GM19351 (cell line): ENCODE measurements at regions not wholly inside any gene's neighbourhood (a gene's known extent, or its start where the extent isn't known, plus 50 kb on each side); places are given as distances from the start of the nearest gene placed in this dataset.
A peak's percentile ranks its signal among the peaks of the same experiment; 100 is the strongest.
"Not testable (repeated sequence)": the region's sequence is repeated elsewhere in the genome, so short reads cannot be mapped to it uniquely, and the experiment has no call there.

ENCODE experiments used
- ATAC-seq: cut with Tn5 transposase; IDR thresholded peaks from one replicate; pipeline ENCODE4 v1.9.1; 2021; ENCODE audit warnings: mild to moderate bottlenecking, moderate library complexity; ENCODE audit not compliant: unreplicated experiment

- ATAC-seq, result no peak
These were observed 127.8 kb upstream of the FMN2 start for GRCh38 chr1:239963856-239964255.

- ATAC-seq, result peak; percentile 95
These were observed 115.3 kb upstream of the FMN2 start for GRCh38 chr1:239976130-239976968.

- no peak for ATAC-seq
These were observed 114.3 kb upstream of the FMN2 start for GRCh38 chr1:239977416-239977815.

GRCh38 chr1:239979456-239979855 lies 112.2 kb upstream of the FMN2 start:
- ATAC-seq, result no peak

- ATAC-seq, result no peak
These were observed 108.9 kb upstream of the FMN2 start for GRCh38 chr1:239982762-239983161.

GRCh38 chr1:239985044-239985443 lies 106.6 kb upstream of the FMN2 start:
- no peak for ATAC-seq

- ATAC-seq, result no peak
These were observed 104.5 kb upstream of the FMN2 start for GRCh38 chr1:239987103-239987745.

GRCh38 chr1:239989990-239990389 lies 101.7 kb upstream of the FMN2 start:
- no peak for ATAC-seq

- not testable (repeated sequence) for ATAC-seq
These were observed 99.1 kb upstream of the FMN2 start for GRCh38 chr1:239992566-239992965.

- no peak for ATAC-seq
These were observed 98.3 kb upstream of the FMN2 start for GRCh38 chr1:239993366-239993765.

- no peak for ATAC-seq
These were observed 96.4 kb upstream of the FMN2 start for GRCh38 chr1:239995281-239995680.

GRCh38 chr1:239997160-239997514 lies 94.5 kb upstream of the FMN2 start:
- no peak for ATAC-seq

- no peak for ATAC-seq
These were observed 94.0 kb upstream of the FMN2 start for GRCh38 chr1:239997515-239998311.

- no peak for ATAC-seq
These were observed 93.4 kb upstream of the FMN2 start for GRCh38 chr1:239998312-239998649.

GRCh38 chr1:239999170-239999569 lies 92.5 kb upstream of the FMN2 start:
- no peak for ATAC-seq

GRCh38 chr1:240000634-240001033 lies 91.0 kb upstream of the FMN2 start:
- no peak for ATAC-seq

GRCh38 chr1:240001177-240001740 lies 90.4 kb upstream of the FMN2 start:
- no peak for ATAC-seq

- no peak for ATAC-seq
These were observed 87.5 kb upstream of the FMN2 start for GRCh38 chr1:240004086-240004749.

- no peak for ATAC-seq
These were observed 85.6 kb upstream of the FMN2 start for GRCh38 chr1:240005997-240006650.

- no peak for ATAC-seq
These were observed 83.4 kb upstream of the FMN2 start for GRCh38 chr1:240008298-240008697.
